IMR-90 (cell line): ENCODE measurements at regions not wholly inside any gene's neighbourhood (a gene's known extent, or its start where the extent isn't known, plus 50 kb on each side); places are given as distances from the start of the nearest gene placed in this dataset.

Experiments used
- ATAC-seq: fragments of 200-7000 bp; cut with Tn5 transposase; 2 replicates; pipeline ENCODE4 v1.9.1; 2020; ENCODE audit warnings: low read depth, mild to moderate bottlenecking, moderate library complexity
- BruUV-seq: library from RNA; stranded (reverse); fragments of 400-500 nt; replicated peaks from 2 replicates; lab custom pipeline; 2021; lab: Mats Ljungman, UMichigan
- CTCF ChIA-PET: fragments of 300-600 bp; formaldehyde crosslinking; extraction: SDS; loops from one replicate; lab custom pipeline; 2021; ENCODE audit warnings: antibody characterized with exemption; lab: Yijun Ruan, JAX
- POLR2A ChIA-PET: fragments of 300-600 bp; sonication (Branson Sonifier 250); formaldehyde crosslinking; loops from one replicate; lab custom pipeline; 2022; ENCODE audit warnings: antibody characterized with exemption; ENCODE audit not compliant: unreplicated experiment; lab: Charles Lee
- DNase-seq: peaks from one replicate; pipeline ENCODE4 v3.0.0; 2013
- H2AFZ ChIP-seq: replicated peaks from 2 replicates; pipeline ENCODE3; 2013; ENCODE audit warnings: low read length, mild to moderate bottlenecking; ENCODE audit not compliant: poor library complexity
- H2AK5ac ChIP-seq: 2 replicates; pipeline ENCODE4 v1.6.1; 2013; ENCODE audit warnings: low read depth, low read length, inconsistent platforms
- H2AK9ac ChIP-seq: replicated peaks from 2 replicates; pipeline ENCODE3; 2013; ENCODE audit warnings: mild to moderate bottlenecking, low read depth, low read length, moderate library complexity; ENCODE audit not compliant: poor library complexity
- H2BK120ac ChIP-seq: 2 replicates; pipeline ENCODE4 v1.6.1; 2013; ENCODE audit warnings: low read depth, low read length, inconsistent platforms
- H2BK15ac ChIP-seq: 3 replicates; pipeline ENCODE4 v1.6.1; 2013; ENCODE audit warnings: low read depth, low read length, inconsistent platforms
- H2BK20ac ChIP-seq: 2 replicates; pipeline ENCODE4 v1.6.1; 2013; ENCODE audit warnings: low read depth, mild to moderate bottlenecking, inconsistent platforms, low read length, moderate library complexity
- H2BK5ac ChIP-seq: 2 replicates; pipeline ENCODE4 v1.6.1; 2013; ENCODE audit warnings: mild to moderate bottlenecking, low read depth, low read length, inconsistent platforms; ENCODE audit not compliant: poor library complexity, severe bottlenecking
- H3K14ac ChIP-seq: replicated peaks from 2 replicates; pipeline ENCODE4 v1.6.1; 2013; ENCODE audit warnings: low read depth, low read length, inconsistent platforms
- H3K18ac ChIP-seq: 2 replicates; pipeline ENCODE4 v1.6.1; 2013; ENCODE audit warnings: low read depth, low read length, control low read depth
- H3K23ac ChIP-seq: 2 replicates; pipeline ENCODE4 v1.6.1; 2013; ENCODE audit warnings: low read depth, low read length, inconsistent platforms
- H3K27ac ChIP-seq: 2 replicates; pipeline ENCODE4 v1.5.1; 2013; ENCODE audit warnings: mild to moderate bottlenecking, control low read depth, low read length; ENCODE audit not compliant: insufficient read depth
- H3K27me3 ChIP-seq: 2 replicates; pipeline ENCODE4 v1.6.1; 2013; ENCODE audit warnings: low read length; ENCODE audit not compliant: control insufficient read depth, insufficient read depth
- H3K36me3 ChIP-seq: 2 replicates; pipeline ENCODE4 v1.6.1; 2013; ENCODE audit warnings: low read length, mixed read lengths; ENCODE audit not compliant: control insufficient read depth, insufficient read depth
- H3K4ac ChIP-seq: 2 replicates; pipeline ENCODE4 v1.6.1; 2013; ENCODE audit warnings: low read depth, low read length, inconsistent platforms
- H3K4me1 ChIP-seq: 2 replicates; pipeline ENCODE4 v1.6.1; 2013; ENCODE audit warnings: low read length, mixed read lengths; ENCODE audit not compliant: control insufficient read depth, insufficient read depth
- H3K4me2 ChIP-seq: 2 replicates; pipeline ENCODE4 v1.6.1; 2013; ENCODE audit warnings: low read depth, mild to moderate bottlenecking, control low read depth, low read length, moderate library complexity
- H3K4me3 ChIP-seq: 2 replicates; pipeline ENCODE4 v1.5.1; 2013; ENCODE audit warnings: low read depth, mild to moderate bottlenecking, control low read depth, low read length, moderate library complexity; ENCODE audit not compliant: insufficient read depth
- H3K56ac ChIP-seq: 2 replicates; pipeline ENCODE4 v1.6.1; 2013; ENCODE audit warnings: low read length, inconsistent platforms; ENCODE audit not compliant: insufficient read depth; ENCODE audit errors: extremely low read depth
- H3K79me1 ChIP-seq, 2 experiments: 2 replicates each; pipeline ENCODE4 v1.6.1; 2013; ENCODE audit warnings: low read length in 2 of 2, inconsistent platforms in 1 of 2, low read depth in 1 of 2
- H3K9ac ChIP-seq: 2 replicates; pipeline ENCODE4 v1.6.1; 2013; ENCODE audit warnings: low read depth, low read length, control low read depth
- H3K9me1 ChIP-seq: 2 replicates; pipeline ENCODE4 v1.6.1; 2013; ENCODE audit warnings: low read length, inconsistent platforms; ENCODE audit not compliant: insufficient read depth
- H3K9me3 ChIP-seq: 2 replicates; pipeline ENCODE4 v1.6.1; 2013; ENCODE audit warnings: low read length; ENCODE audit not compliant: control insufficient read depth, insufficient read depth
- H4K20me1 ChIP-seq: 2 replicates; pipeline ENCODE4 v1.6.1; 2013; ENCODE audit warnings: low read length, inconsistent platforms; ENCODE audit not compliant: insufficient read depth
- H4K5ac ChIP-seq: 2 replicates; pipeline ENCODE4 v1.6.1; 2013; ENCODE audit warnings: mild to moderate bottlenecking, low read depth, low read length, control low read depth
- H4K8ac ChIP-seq, 2 experiments: 2 replicates each; pipeline ENCODE4 v1.6.1; 2013; ENCODE audit warnings: low read depth in 2 of 2, low read length in 2 of 2, control low read depth in 1 of 2, inconsistent platforms in 1 of 2
- H4K91ac ChIP-seq: 2 replicates; pipeline ENCODE4 v1.6.1; 2013; ENCODE audit warnings: low read depth, low read length, inconsistent platforms; ENCODE audit not compliant: insufficient read depth
- BHLHE40 ChIP-seq: fragments of 150-350 bp; IDR thresholded peaks from 2 replicates; pipeline ENCODE4 v1.6.1; 2016; ENCODE audit warnings: mild to moderate bottlenecking, low read depth, low read length
- CEBPB ChIP-seq: IDR thresholded peaks from 2 replicates; pipeline ENCODE4 v1.6.1; 2012; ENCODE audit warnings: low read depth, low read length, improper control_type of control experiment
- CHD1 ChIP-seq: IDR thresholded peaks from 2 replicates; pipeline ENCODE4 v1.6.1; 2012; ENCODE audit warnings: low read depth, low read length, improper control_type of control experiment
- CTCF ChIP-seq: conservative IDR thresholded peaks from 2 replicates; pipeline ENCODE4 v1.5.1; 2012; ENCODE audit warnings: mild to moderate bottlenecking, low read depth, low read length, improper control_type of control experiment
- ELK1 ChIP-seq: fragments of 150-350 bp; IDR thresholded peaks from 2 replicates; pipeline ENCODE4 v1.6.1; 2016; ENCODE audit warnings: low read depth, mild to moderate bottlenecking, low read length, moderate library complexity, borderline replicate concordance
- FOS ChIP-seq: fragments of 150-350 bp; IDR thresholded peaks from 2 replicates; pipeline ENCODE4 v1.6.1; 2016; ENCODE audit warnings: low read depth, low read length
- MAFK ChIP-seq: IDR thresholded peaks from 2 replicates; pipeline ENCODE4 v1.6.1; 2012; ENCODE audit warnings: low read depth, low read length, improper control_type of control experiment
- MAZ ChIP-seq: IDR thresholded peaks from 2 replicates; pipeline ENCODE4 v1.6.1; 2012; ENCODE audit warnings: low read depth, mild to moderate bottlenecking, low read length, improper control_type of control experiment, moderate library complexity, borderline replicate concordance
- MXI1 ChIP-seq: IDR thresholded peaks from 2 replicates; pipeline ENCODE4 v1.6.1; 2012; ENCODE audit warnings: low read depth, mild to moderate bottlenecking, low read length, moderate library complexity, borderline replicate concordance
- NFE2L2 ChIP-seq: fragments of 150-350 bp; IDR thresholded peaks from 2 replicates; pipeline ENCODE4 v1.6.1; 2016; ENCODE audit warnings: low read depth, mild to moderate bottlenecking, low read length
- POLR2A ChIP-seq: IDR thresholded peaks from 2 replicates; pipeline ENCODE4 v1.6.1; 2012; ENCODE audit warnings: mild to moderate bottlenecking, low read depth, low read length
- RAD21 ChIP-seq: IDR thresholded peaks from 2 replicates; pipeline ENCODE4 v1.6.1; 2012; ENCODE audit warnings: low read length, improper control_type of control experiment
- RCOR1 ChIP-seq: IDR thresholded peaks from 2 replicates; pipeline ENCODE4 v1.6.1; 2012; ENCODE audit warnings: mild to moderate bottlenecking, low read length, improper control_type of control experiment; ENCODE audit not compliant: insufficient replicate concordance
- RFX5 ChIP-seq: IDR thresholded peaks from 2 replicates; pipeline ENCODE4 v1.8.0; 2012; ENCODE audit warnings: low read depth, mild to moderate bottlenecking, low read length, moderate library complexity
- SMC3 ChIP-seq: fragments of 150-350 bp; IDR thresholded peaks from 2 replicates; pipeline ENCODE4 v1.6.1; 2016; ENCODE audit warnings: low read depth, mild to moderate bottlenecking, antibody characterized with exemption, low read length, moderate library complexity
- USF2 ChIP-seq: fragments of 150-350 bp; IDR thresholded peaks from 2 replicates; pipeline ENCODE4 v1.6.1; 2017; ENCODE audit warnings: mild to moderate bottlenecking, antibody characterized with exemption, low read length, low read depth
- dilution Hi-C: fragments of 300-500 bp; cut with HindIII; formaldehyde crosslinking; loops from one replicate; pipeline ENCODE4 v1.14.3; 2018; ENCODE audit warnings: low sequenced_read_pairs; ENCODE audit not compliant: unreplicated experiment
- in situ Hi-C: fragments of 300-500 bp; cut with MboI; formaldehyde crosslinking; loops from 3 replicates; pipeline ENCODE4 v1.14.3; 2019; ENCODE audit warnings: low sequenced_read_pairs, inconsistent platforms, mixed read lengths
- intact Hi-C: fragments of 100-400 bp; cut with micrococcal nuclease; formaldehyde crosslinking; loops from 2 replicates; pipeline ENCODE4 v1.10.0; 2022

- no peak for TF ChIP-seq RCOR1
- no peak for TF ChIP-seq NFE2L2
- TF ChIP-seq USF2, result no peak
- no peak for TF ChIP-seq MAZ
- TF ChIP-seq CTCF, result no peak
- TF ChIP-seq SMC3, result no peak
- TF ChIP-seq POLR2A, result no peak
- TF ChIP-seq CEBPB, result no peak
- TF ChIP-seq BHLHE40, result no peak
- no peak for TF ChIP-seq ELK1
- no peak for TF ChIP-seq RFX5
- no peak for TF ChIP-seq CHD1
- TF ChIP-seq MAFK, result no peak
- no peak for TF ChIP-seq MXI1
- TF ChIP-seq RAD21, result no peak
- TF ChIP-seq FOS, result no peak
Observed at GRCh38 chr3:153652076-153652475, 469.1 kb upstream of the ARHGEF26 start.

More at GRCh38 chr3:153652076-153652475, 469.1 kb upstream of the ARHGEF26 start:
- Histone ChIP-seq H4K8ac (no peak overlapping the region), H2BK20ac (no peak overlapping the region), H3K27ac (no peak overlapping the region), H3K56ac (no peak overlapping the region), H2BK120ac (no peak overlapping the region), H3K9ac (no peak overlapping the region), H3K4ac (no peak overlapping the region), H2AK9ac (no peak overlapping the region), H3K18ac (no peak overlapping the region), H2AFZ (no peak overlapping the region), H2BK15ac (no peak overlapping the region), H3K9me3 (no peaks in the 10 kb centered on the region), H3K4me2 (no peak overlapping the region), H3K36me3 (no peaks in the 10 kb centered on the region), H3K79me1 (no peaks in the 10 kb centered on the region), H2BK5ac (no peak overlapping the region), H3K4me1 (no peaks in the 10 kb centered on the region), H4K20me1 (no peaks in the 10 kb centered on the region), H3K9me1 (no peaks in the 10 kb centered on the region), H3K14ac (no peak overlapping the region), H3K4me3 (no peak overlapping the region), H4K5ac (no peak overlapping the region), H3K27me3 (no peaks in the 10 kb centered on the region), H4K91ac (no peak overlapping the region), H2AK5ac (no peak overlapping the region), H3K23ac (no peak overlapping the region)
- DNase-seq (no peak), ATAC-seq (no peak)
- BruUV-seq, result no TSS peak
- intact Hi-C loops (no loop called here), in situ Hi-C loops (no loop called here), dilution Hi-C loops (no loop called here)
- ChIA-PET POLR2A (no interaction called here), CTCF (no interaction called here)
